ENCODE measurements at regions not wholly inside any gene's neighbourhood (a gene's known extent, or its start where the extent isn't known, plus 50 kb on each side); places are given as distances from the start of the nearest gene placed in this dataset.

- no peak for TF ChIP-seq CTCF (IDR thresholded peaks at IDR 0.05)
- Histone ChIP-seq H3K4me3 (no peak overlapping the region), H3K27ac (no peak overlapping the region), H3K9me3 (peaks cover 0 to 6% (median 0%) of the 10 kb centered on the region in 3 donors), H3K36me3 (no peaks in the 10 kb centered on the region), H3K27me3 (no peaks in the 10 kb centered on the region), H3K4me1 (peaks cover 0 to 10% (median 0%) of the 10 kb centered on the region in 4 donors)
- intact Hi-C loops (cut with DNase I; ENCODE audit: low total_unique reads) = loop anchor here (5.0 to 10.0 kb wide), 3 partner anchors 65 to 538 kb away; partner anchors contain the start of gene THBD
- DNase-seq = no peak
Measured at GRCh38 chr20:23229989-23230388, 120.6 kb upstream of the NXT1 start.

DNA sequence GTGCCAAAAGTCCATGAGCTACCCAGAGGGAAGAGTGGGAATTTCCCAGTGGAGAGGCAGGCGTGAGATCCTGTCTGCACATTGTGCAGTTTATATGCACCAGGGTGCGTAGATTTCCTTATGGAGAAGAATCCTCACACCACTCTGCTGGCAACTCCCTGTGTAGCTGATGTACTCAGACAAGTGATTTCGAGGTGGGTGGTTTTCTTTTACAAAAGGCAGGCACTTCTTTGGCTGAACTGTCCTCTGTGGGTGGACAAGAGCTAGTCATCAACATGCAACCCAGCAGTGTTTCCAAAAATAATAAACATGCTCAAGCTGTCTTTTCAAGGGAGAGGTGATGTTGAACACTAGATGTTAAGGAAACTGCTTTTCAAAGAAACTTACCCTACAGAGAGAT is 121.7 kb upstream of the NXT1 start:
- Histone ChIP-seq H3K27me3 (no peaks in the 10 kb centered on the region), H3K4me1 (peaks cover 0 to 10% (median 0%) of the 10 kb centered on the region in 4 donors), H3K27ac (no peak overlapping the region), H3K36me3 (no peaks in the 10 kb centered on the region), H3K9me3 (peaks cover 0 to 6% (median 0%) of the 10 kb centered on the region in 3 donors), H3K4me3 (no peak overlapping the region)
- no peak for TF ChIP-seq CTCF (IDR thresholded peaks at IDR 0.05)
- intact Hi-C loops (cut with DNase I; ENCODE audit: low total_unique reads) = no loop called here
- DNase-seq = no peak

- peaks cover 0 to 6% (median 6%) of the 10 kb centered on the region in 3 donors for H3K9me3 ChIP-seq
- H3K4me1 ChIP-seq = peaks cover 0 to 10% (median 0%) of the 10 kb centered on the region in 4 donors
- H3K27ac ChIP-seq = no peak overlapping the region
- no peaks in the 10 kb centered on the region for H3K27me3 ChIP-seq
- no peak for DNase-seq
- no peak for TF ChIP-seq CTCF (IDR thresholded peaks at IDR 0.05)
- intact Hi-C loops (cut with DNase I; ENCODE audit: low total_unique reads) = no loop called here
- H3K4me3 ChIP-seq = no peak overlapping the region
- no peaks in the 10 kb centered on the region for H3K36me3 ChIP-seq
Measured at GRCh38 chr20:23227976-23228375, 122.6 kb upstream of the NXT1 start.

GRCh38 chr20:23227274-23227673 is 123.3 kb upstream of the NXT1 start:
- intact Hi-C loops (cut with DNase I; ENCODE audit: low total_unique reads) = no loop called here
- peaks cover 0 to 6% (median 3%) of the 10 kb centered on the region in 3 donors for H3K9me3 ChIP-seq
- TF ChIP-seq CTCF (IDR thresholded peaks at IDR 0.05) = no peak
- H3K36me3 ChIP-seq = no peaks in the 10 kb centered on the region
- H3K4me3 ChIP-seq = no peak overlapping the region
- peaks cover 0 to 10% (median 0%) of the 10 kb centered on the region in 4 donors for H3K4me1 ChIP-seq
- DNase-seq = no peak
- no peak overlapping the region for H3K27ac ChIP-seq
- H3K27me3 ChIP-seq = no peaks in the 10 kb centered on the region

DNA sequence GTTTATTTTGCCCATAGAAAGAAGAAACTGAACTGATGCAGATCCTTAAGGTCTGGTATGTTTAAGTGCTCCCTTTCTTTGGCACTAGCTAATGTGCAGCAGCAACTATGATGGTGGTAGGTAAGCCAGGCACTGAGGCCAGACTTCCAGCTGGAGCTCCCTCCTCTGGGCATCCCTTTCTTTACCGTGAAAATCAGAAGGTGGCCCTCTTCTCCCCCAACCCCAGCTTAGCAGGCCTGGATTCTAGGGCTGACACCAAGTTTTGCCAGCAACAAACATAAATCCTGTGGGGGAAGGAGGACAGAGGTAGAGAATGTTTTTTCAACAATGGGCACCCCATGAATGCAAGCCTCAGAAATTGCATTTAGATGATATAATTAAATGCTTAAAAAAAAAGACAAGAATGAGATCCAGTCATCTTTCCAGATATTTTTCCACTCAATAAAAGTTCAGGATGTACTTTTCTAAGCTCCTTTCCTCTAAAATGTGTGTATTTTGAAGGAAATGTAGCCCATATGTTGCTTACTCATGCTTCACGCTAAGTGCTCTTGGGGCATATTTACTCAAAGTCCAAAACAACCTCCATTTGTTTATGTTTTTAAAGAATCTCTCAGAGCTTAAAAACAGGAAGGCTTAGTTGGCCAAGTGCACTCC is 123.9 kb upstream of the NXT1 start:
- Histone ChIP-seq H3K9me3 (peaks cover 0 to 6% (median 0%) of the 10 kb centered on the region in 3 donors), H3K4me1 (peaks cover 0 to 8% (median 0%) of the 10 kb centered on the region in 4 donors), H3K36me3 (no peaks in the 10 kb centered on the region), H3K4me3 (no peak overlapping the region), H3K27me3 (no peaks in the 10 kb centered on the region), H3K27ac (no peak overlapping the region)
- intact Hi-C loops (cut with DNase I; ENCODE audit: low total_unique reads) = no loop called here
- DNase-seq = no peak
- TF ChIP-seq CTCF (IDR thresholded peaks at IDR 0.05) = no peak

Measured in tibial artery (tissue), 4 donors.